Karpas-422 (cell line): ENCODE measurements at regions not wholly inside any gene's neighbourhood (a gene's known extent, or its start where the extent isn't known, plus 50 kb on each side); places are given as distances from the start of the nearest gene placed in this dataset.

ENCODE experiments used
- DNase-seq: peaks from one replicate; pipeline ENCODE4 v3.0.0-alpha.2; 2015
- H2AFZ ChIP-seq: fragments of 200-600 bp; sonication (generic); 2 replicates; pipeline ENCODE4 v1.6.1; 2014; ENCODE audit warnings: antibody characterized with exemption, low read length, mixed read lengths
- H3K27ac ChIP-seq: fragments of 200-600 bp; sonication (generic); 2 replicates; pipeline ENCODE4 v1.5.1; 2014; ENCODE audit warnings: mild to moderate bottlenecking, low read length, moderate library complexity
- H3K27me3 ChIP-seq: fragments of 200-600 bp; sonication (generic); 2 replicates; pipeline ENCODE4 v1.6.1; 2014; ENCODE audit warnings: low read length, mixed read lengths
- H3K36me3 ChIP-seq: fragments of 200-600 bp; sonication (generic); 2 replicates; pipeline ENCODE4 v1.6.1; 2014; ENCODE audit warnings: low read length, mixed read lengths; ENCODE audit not compliant: insufficient read depth
- H3K4me1 ChIP-seq: fragments of 200-600 bp; sonication (generic); 2 replicates; pipeline ENCODE4 v1.6.1; 2014; ENCODE audit warnings: mild to moderate bottlenecking, low read length, mixed read lengths
- H3K4me2 ChIP-seq: fragments of 200-600 bp; sonication (generic); 2 replicates; pipeline ENCODE4 v1.6.1; 2014; ENCODE audit warnings: low read length, low read depth, mild to moderate bottlenecking; ENCODE audit not compliant: poor library complexity, severe bottlenecking
- H3K4me3 ChIP-seq: fragments of 200-600 bp; sonication (generic); 2 replicates; pipeline ENCODE4 v1.5.1; 2014; ENCODE audit warnings: mild to moderate bottlenecking, antibody characterized with exemption, low read length, mixed read lengths
- H3K79me2 ChIP-seq: fragments of 200-600 bp; sonication (generic); 2 replicates; pipeline ENCODE4 v1.6.1; 2014; ENCODE audit warnings: mild to moderate bottlenecking, low read length, mixed read lengths
- H3K9ac ChIP-seq: fragments of 200-600 bp; sonication (generic); 2 replicates; pipeline ENCODE4 v1.6.0; 2014; ENCODE audit warnings: low read length
- H3K9me2 ChIP-seq: fragments of 200-600 bp; sonication (generic), shearing (Covaris generic); replicated peaks from 2 replicates; pipeline ENCODE4 v1.6.0; 2014; ENCODE audit warnings: mild to moderate bottlenecking, low read length, moderate library complexity; ENCODE audit not compliant: insufficient read depth
- H3K9me3 ChIP-seq: fragments of 300-700, 200-600 bp; sonication (generic); 2 replicates; pipeline ENCODE4 v1.6.1; 2014; ENCODE audit warnings: low read length, mixed read lengths
- H4K20me1 ChIP-seq: fragments of 200-600 bp; sonication (generic); 2 replicates; pipeline ENCODE4 v1.6.1; 2014; ENCODE audit warnings: mild to moderate bottlenecking, antibody characterized with exemption, low read length, low read depth; ENCODE audit not compliant: insufficient read depth

GRCh38 chr12:89781946-89782550 lies 73.4 kb upstream of the ATP2B1 start:
- Histone ChIP-seq H3K36me3 (no peaks in the 10 kb centered on the region), H3K4me2 (no peak overlapping the region), H3K27me3 (no peaks in the 10 kb centered on the region), H3K9me3 (no peaks in the 10 kb centered on the region), H2AFZ (no peak overlapping the region), H4K20me1 (no peaks in the 10 kb centered on the region), H3K79me2 (no peaks in the 10 kb centered on the region), H3K27ac (no peak overlapping the region), H3K4me1 (no peaks in the 10 kb centered on the region), H3K4me3 (no peak overlapping the region), H3K9ac (no peak overlapping the region), H3K9me2 (no peaks in the 10 kb centered on the region)
- DNase-seq, result no peak

GRCh38 chr12:89781156-89781555 lies 72.5 kb upstream of the ATP2B1 start:
- Histone ChIP-seq H3K27me3 (no peaks in the 10 kb centered on the region), H3K4me1 (no peaks in the 10 kb centered on the region), H3K79me2 (no peaks in the 10 kb centered on the region), H3K4me2 (no peak overlapping the region), H3K36me3 (no peaks in the 10 kb centered on the region), H3K27ac (no peak overlapping the region), H2AFZ (no peak overlapping the region), H3K9me3 (no peaks in the 10 kb centered on the region), H3K4me3 (no peak overlapping the region), H3K9ac (no peak overlapping the region), H4K20me1 (no peaks in the 10 kb centered on the region), H3K9me2 (no peaks in the 10 kb centered on the region)
- no peak for DNase-seq

- Histone ChIP-seq H3K9me3 (no peaks in the 10 kb centered on the region), H4K20me1 (no peaks in the 10 kb centered on the region), H3K36me3 (no peaks in the 10 kb centered on the region), H3K4me2 (no peak overlapping the region), H3K79me2 (no peaks in the 10 kb centered on the region), H3K9me2 (no peaks in the 10 kb centered on the region), H3K4me1 (no peaks in the 10 kb centered on the region), H3K27ac (no peak overlapping the region), H3K4me3 (no peak overlapping the region), H3K9ac (no peak overlapping the region), H2AFZ (no peak overlapping the region), H3K27me3 (no peaks in the 10 kb centered on the region)
- DNase-seq, result no peak
These were observed 70.5 kb upstream of the ATP2B1 start for GRCh38 chr12:89779090-89779489.

GRCh38 chr12:89777733-89778379 lies 69.2 kb upstream of the ATP2B1 start:
- Histone ChIP-seq H4K20me1 (no peaks in the 10 kb centered on the region), H3K4me1 (no peaks in the 10 kb centered on the region), H3K36me3 (no peaks in the 10 kb centered on the region)

GRCh38 chr12:89775986-89776365 lies 67.3 kb upstream of the ATP2B1 start:
- H2AFZ ChIP-seq, result no peak overlapping the region
- H4K20me1 ChIP-seq, result no peaks in the 10 kb centered on the region
- no peak overlapping the region for H3K4me3 ChIP-seq
- H3K36me3 ChIP-seq, result no peaks in the 10 kb centered on the region
- H3K4me1 ChIP-seq, result no peaks in the 10 kb centered on the region
- no peak overlapping the region for H3K4me2 ChIP-seq
- H3K9me2 ChIP-seq, result no peaks in the 10 kb centered on the region
- no peak overlapping the region for H3K27ac ChIP-seq
- H3K9me3 ChIP-seq, result no peaks in the 10 kb centered on the region
- H3K27me3 ChIP-seq, result no peaks in the 10 kb centered on the region
- no peaks in the 10 kb centered on the region for H3K79me2 ChIP-seq
- H3K9ac ChIP-seq, result no peak overlapping the region
- DNase-seq, result no peak

More at GRCh38 chr12:89777733-89778379, 69.2 kb upstream of the ATP2B1 start:
- Histone ChIP-seq H3K27me3 (no peaks in the 10 kb centered on the region), H2AFZ (no peak overlapping the region), H3K9me2 (no peaks in the 10 kb centered on the region), H3K4me2 (no peak overlapping the region), H3K79me2 (no peaks in the 10 kb centered on the region), H3K9ac (no peak overlapping the region), H3K27ac (no peak overlapping the region), H3K9me3 (no peaks in the 10 kb centered on the region), H3K4me3 (no peak overlapping the region)
- no peak for DNase-seq

GRCh38 chr12:89775063-89775985 lies 66.7 kb upstream of the ATP2B1 start:
- Histone ChIP-seq H4K20me1 (no peaks in the 10 kb centered on the region), H3K9me2 (peaks cover under 1% of the 10 kb centered on the region; the same call in 1 of the 2 replicates), H3K27ac (no peak overlapping the region), H3K4me2 (no peak overlapping the region), H3K9me3 (no peaks in the 10 kb centered on the region), H3K27me3 (no peaks in the 10 kb centered on the region), H3K4me1 (no peaks in the 10 kb centered on the region), H2AFZ (no peak overlapping the region), H3K79me2 (no peaks in the 10 kb centered on the region), H3K9ac (no peak overlapping the region), H3K4me3 (no peak overlapping the region), H3K36me3 (no peaks in the 10 kb centered on the region)
- DNase-seq, result no peak

GRCh38 chr12:89774645-89775044 lies 66.0 kb upstream of the ATP2B1 start:
- H3K9me2 ChIP-seq, result peaks cover 2% of the 10 kb centered on the region; the same call in 1 of the 2 replicates
- H3K79me2 ChIP-seq, result no peaks in the 10 kb centered on the region
- no peaks in the 10 kb centered on the region for H4K20me1 ChIP-seq
- no peak overlapping the region for H3K4me2 ChIP-seq
- no peak overlapping the region for H2AFZ ChIP-seq
- H3K9ac ChIP-seq, result no peak overlapping the region
- no peak for DNase-seq
- H3K27ac ChIP-seq, result no peak overlapping the region
- no peaks in the 10 kb centered on the region for H3K9me3 ChIP-seq
- H3K27me3 ChIP-seq, result no peaks in the 10 kb centered on the region
- no peaks in the 10 kb centered on the region for H3K36me3 ChIP-seq
- H3K4me3 ChIP-seq, result no peak overlapping the region
- H3K4me1 ChIP-seq, result no peaks in the 10 kb centered on the region

- DNase-seq, result no peak
- H3K27ac ChIP-seq, result no peak overlapping the region
- no peaks in the 10 kb centered on the region for H3K36me3 ChIP-seq
- H3K27me3 ChIP-seq, result no peaks in the 10 kb centered on the region
- H3K79me2 ChIP-seq, result no peaks in the 10 kb centered on the region
- no peak overlapping the region for H3K4me3 ChIP-seq
- no peak overlapping the region for H2AFZ ChIP-seq
- no peaks in the 10 kb centered on the region for H3K4me1 ChIP-seq
- H3K9me3 ChIP-seq, result no peaks in the 10 kb centered on the region
- no peaks in the 10 kb centered on the region for H4K20me1 ChIP-seq
- H3K9ac ChIP-seq, result no peak overlapping the region
- H3K9me2 ChIP-seq, result peaks cover 2% of the 10 kb centered on the region; the same call in 1 of the 2 replicates
- H3K4me2 ChIP-seq, result no peak overlapping the region
These were observed 61.8 kb upstream of the ATP2B1 start for GRCh38 chr12:89770391-89770790.
